ENCODE measurements at regions not wholly inside any gene's neighbourhood (a gene's known extent, or its start where the extent isn't known, plus 50 kb on each side); places are given as distances from the start of the nearest gene placed in this dataset.

DNA sequence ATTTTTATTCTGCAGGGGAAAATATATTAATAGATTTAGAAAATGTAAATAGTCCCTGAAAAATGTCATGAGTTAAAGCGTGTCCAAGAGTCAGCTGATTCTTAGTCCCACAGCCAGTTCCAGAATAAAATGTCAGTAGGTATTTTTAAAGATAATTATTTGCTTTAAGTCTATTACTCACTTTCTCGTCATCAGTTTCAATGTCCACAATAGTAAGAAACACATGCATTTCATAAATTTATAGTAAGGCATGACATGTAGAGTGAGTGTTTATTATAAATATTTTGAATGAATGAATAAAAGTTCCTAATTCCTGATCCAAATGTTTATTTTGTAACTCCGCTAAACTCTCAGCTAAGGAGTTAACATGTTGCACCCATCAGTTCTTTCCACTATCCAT is 1044.0 kb upstream of the PIK3C3 start:
- Histone ChIP-seq H3K9me3 (ENCODE audit: insufficient read depth in 2 of 2, low read depth in 1 of 2, low read length in 1 of 2) (no peaks in the 10 kb centered on the region), H3K27me3 (replicated peaks in 1 of 4; ENCODE audit: control insufficient read depth in 3 of 4, extremely low read depth in 1 of 4, insufficient read depth in 3 of 4, low read length in 3 of 4) (no peaks in the 10 kb centered on the region), H4K20me1 (replicated peaks in 1 of 2; ENCODE audit: control insufficient read depth in 1 of 2, insufficient read depth in 2 of 2, low read length in 2 of 2) (no peaks in the 10 kb centered on the region), H4K5ac (ENCODE audit: insufficient read length, low read depth, low read length) (no peak overlapping the region), H2BK120ac (replicated peaks; ENCODE audit: low read depth, low read length) (no peak overlapping the region), H3K79me1 (ENCODE audit: low read depth, low read length) (no peaks in the 10 kb centered on the region), H3K36me3 (ENCODE audit: control insufficient read depth in 2 of 4, insufficient read depth in 4 of 4, low read length in 3 of 4) (no peaks in the 10 kb centered on the region), H3K18ac (ENCODE audit: extremely low read depth, low read length) (no peak overlapping the region), H2AK5ac (ENCODE audit: low read depth, low read length) (no peak overlapping the region), H3K4ac (replicated peaks; ENCODE audit: insufficient read length, low read depth, low read length) (no peak overlapping the region), H3K23me2 (ENCODE audit: low read depth, low read length) (no peaks in the 10 kb centered on the region), H3K23ac (ENCODE audit: insufficient read length) (no peak overlapping the region), H2BK20ac (ENCODE audit: low read length) (no peak overlapping the region), H2AFZ (ENCODE audit: low read length) (no peak overlapping the region), H3K56ac (replicated peaks; ENCODE audit: insufficient read length, low read depth, low read length) (no peak overlapping the region), H4K8ac (ENCODE audit: extremely low read depth, insufficient read depth, low read length) (no peak overlapping the region), H2BK12ac (ENCODE audit: low read depth, low read length) (no peak overlapping the region), H4K91ac (replicated peaks; ENCODE audit: insufficient read length, low read length) (no peak overlapping the region), H3K79me2 (ENCODE audit: control insufficient read depth in 1 of 2, insufficient read depth in 2 of 2, low read length in 2 of 2) (no peaks in the 10 kb centered on the region), H2BK15ac (ENCODE audit: low read length) (no peak overlapping the region), H3K27ac (ENCODE audit: low read depth, low read length) (no peak overlapping the region), H2BK5ac (ENCODE audit: low read depth, low read length) (no peak overlapping the region), H3K4me2 (ENCODE audit: insufficient read depth in 1 of 2, low read depth in 2 of 2, low read length in 2 of 2) (no peak overlapping the region), H3K14ac (ENCODE audit: insufficient read length) (no peak overlapping the region), H3K9ac (replicated peaks in 1 of 4; ENCODE audit: extremely low read depth in 1 of 4, low read depth in 3 of 4, low read length in 3 of 4) (no peak overlapping the region), H3K4me1 (replicated peaks in 1 of 4; ENCODE audit: control insufficient read depth in 3 of 4, insufficient read depth in 4 of 4, low read length in 3 of 4) (no peaks in the 10 kb centered on the region), H3K4me3 (ENCODE audit: extremely low read depth in 1 of 4, insufficient read depth in 2 of 4, low read depth in 3 of 4, low read length in 4 of 4) (no peak overlapping the region)
- POLR2A ChIA-PET (ENCODE audit: partially characterized antibody): no interaction called here
- DNase-seq (ENCODE audit: low read depth in 1 of 2, low spot score in 2 of 2): no peak
- WGBS, 2 experiments (ENCODE audit: extremely low coverage in 1 of 2, insufficient coverage in 1 of 2, insufficient read length in 1 of 2, insufficient replicate concordance in 2 of 2, low coverage in 1 of 2, low lambda C conversion rate in 2 of 2, missing lambda C conversion rate in 1 of 2): 96% methylated on average over 3 of the region's 3 CpGs; no CpG with 5 or more reads in 1 of the 2 experiments
- CTCF ChIA-PET (ENCODE audit: partially characterized antibody): interaction anchor here (1.8 kb wide), 1 partner anchor 24 kb away, joined by 7 read pairs; no protein-coding TSS in a partner anchor
- no peak for FAIRE-seq
- TF ChIP-seq JUND (IDR thresholded peaks at IDR 0.05; ENCODE audit: low read length) (no peak), BCL11A (IDR thresholded peaks at IDR 0.05; ENCODE audit: low read depth in 2 of 2, low read length in 2 of 2) (no peak), CBX8 (IDR thresholded peaks at IDR 0.05; ENCODE audit: borderline replicate concordance, low read depth, low read length) (no peak), BACH1 (IDR thresholded peaks at IDR 0.05; ENCODE audit: low read length) (no peak), NRF1 (IDR thresholded peaks at IDR 0.05; ENCODE audit: low read depth, low read length) (no peak), CEBPB (IDR thresholded peaks at IDR 0.05; ENCODE audit: low read depth, low read length) (no peak), GTF2F1 (IDR thresholded peaks at IDR 0.05; ENCODE audit: borderline replicate concordance, low read depth, low read length) (no peak), SIRT6 (IDR thresholded peaks at IDR 0.05; ENCODE audit: low read length) (no peak), ASH2L (IDR thresholded peaks at IDR 0.05; ENCODE audit: low read length) (no peak)

Data from H1 (cell line).